ES-I3 (cell line): ENCODE measurements at regions not wholly inside any gene's neighbourhood (a gene's known extent, or its start where the extent isn't known, plus 50 kb on each side); places are given as distances from the start of the nearest gene placed in this dataset.

ENCODE experiments used
- H3K36me3 ChIP-seq: 2 replicates; pipeline ENCODE4 v1.6.1; 2013; ENCODE audit warnings: mild to moderate bottlenecking, low read length, control low read depth, moderate library complexity; ENCODE audit not compliant: insufficient read depth
- H3K4me1 ChIP-seq: 2 replicates; pipeline ENCODE4 v1.6.1; 2013; ENCODE audit warnings: mild to moderate bottlenecking, control low read depth, low read length; ENCODE audit not compliant: insufficient read depth
- H3K9ac ChIP-seq: 2 replicates; pipeline ENCODE4 v1.6.1; 2013; ENCODE audit warnings: low read depth, mild to moderate bottlenecking, low read length, moderate library complexity
- H3K9me3 ChIP-seq: 2 replicates; pipeline ENCODE4 v1.6.1; 2013; ENCODE audit warnings: mild to moderate bottlenecking, low read length, moderate library complexity; ENCODE audit not compliant: control insufficient read depth, insufficient read depth

DNA sequence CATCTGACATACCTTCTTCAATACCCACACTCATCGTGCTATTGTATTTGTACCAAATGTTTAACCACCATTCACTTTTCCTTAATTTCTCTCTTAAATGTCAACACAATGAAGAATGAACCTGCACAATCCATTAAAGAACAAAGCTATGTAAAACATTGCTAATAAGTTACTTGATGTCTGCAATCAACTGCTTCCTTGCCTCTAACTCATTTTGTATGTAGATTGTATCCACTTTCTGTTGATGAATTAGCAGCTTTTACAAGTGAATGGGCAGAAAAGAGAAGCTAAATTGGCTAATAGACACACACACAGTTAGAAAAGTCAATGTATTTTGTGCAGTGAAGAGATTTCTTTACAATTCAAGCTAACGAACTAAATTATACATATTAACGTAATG is 212.5 kb upstream of the NDST3 start:
- H3K36me3 ChIP-seq = no peaks in the 10 kb centered on the region
- no peak overlapping the region for H3K9ac ChIP-seq
- H3K4me1 ChIP-seq = peaks cover 7% of the 10 kb centered on the region; the same call in 1 of the 2 replicates
- no peaks in the 10 kb centered on the region for H3K9me3 ChIP-seq

DNA sequence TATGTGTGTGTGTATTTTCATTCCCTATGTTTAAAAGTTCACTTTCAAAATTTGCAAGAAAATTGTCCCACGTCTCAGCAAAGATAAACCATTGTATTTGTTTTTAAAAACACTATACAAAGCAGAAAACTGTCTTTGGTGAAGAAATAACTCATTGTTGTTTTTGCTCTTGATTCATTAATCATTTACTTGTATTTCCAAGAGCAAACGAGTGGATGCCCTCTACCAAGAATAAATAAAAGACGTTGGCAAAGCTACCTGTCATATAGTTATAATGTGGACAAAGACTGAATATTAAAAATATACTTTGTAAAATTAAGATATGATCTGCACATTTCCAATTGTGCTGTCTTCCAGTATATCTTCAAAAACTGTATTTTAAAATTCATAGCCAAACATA is 210.9 kb upstream of the NDST3 start:
- Histone ChIP-seq H3K4me1 (peaks cover 7% of the 10 kb centered on the region; the same call in 1 of the 2 replicates), H3K9ac (no peak overlapping the region), H3K36me3 (no peaks in the 10 kb centered on the region), H3K9me3 (no peaks in the 10 kb centered on the region)

DNA sequence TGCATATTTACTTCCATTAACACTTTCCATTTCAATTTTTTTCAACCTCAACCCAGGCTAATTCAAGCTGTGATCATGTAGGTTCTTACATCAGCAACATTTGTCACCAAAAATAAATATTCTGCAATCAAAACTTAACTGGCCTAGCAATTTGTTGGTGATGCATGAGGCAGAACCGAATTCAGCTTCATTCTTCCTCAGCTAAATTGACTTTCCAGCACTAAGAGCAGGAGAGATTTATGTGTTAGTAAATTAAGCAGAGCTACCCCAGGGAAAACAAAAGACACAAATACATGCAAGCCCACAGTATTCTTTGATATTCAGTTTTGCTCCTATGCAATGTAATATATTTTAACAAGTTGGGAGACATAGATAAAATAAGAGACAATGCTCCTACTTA is 208.7 kb upstream of the NDST3 start:
- Histone ChIP-seq H3K9ac (no peak overlapping the region), H3K36me3 (no peaks in the 10 kb centered on the region), H3K9me3 (no peaks in the 10 kb centered on the region), H3K4me1 (peaks cover 12% of the 10 kb centered on the region; the same call in 1 of the 2 replicates)

DNA sequence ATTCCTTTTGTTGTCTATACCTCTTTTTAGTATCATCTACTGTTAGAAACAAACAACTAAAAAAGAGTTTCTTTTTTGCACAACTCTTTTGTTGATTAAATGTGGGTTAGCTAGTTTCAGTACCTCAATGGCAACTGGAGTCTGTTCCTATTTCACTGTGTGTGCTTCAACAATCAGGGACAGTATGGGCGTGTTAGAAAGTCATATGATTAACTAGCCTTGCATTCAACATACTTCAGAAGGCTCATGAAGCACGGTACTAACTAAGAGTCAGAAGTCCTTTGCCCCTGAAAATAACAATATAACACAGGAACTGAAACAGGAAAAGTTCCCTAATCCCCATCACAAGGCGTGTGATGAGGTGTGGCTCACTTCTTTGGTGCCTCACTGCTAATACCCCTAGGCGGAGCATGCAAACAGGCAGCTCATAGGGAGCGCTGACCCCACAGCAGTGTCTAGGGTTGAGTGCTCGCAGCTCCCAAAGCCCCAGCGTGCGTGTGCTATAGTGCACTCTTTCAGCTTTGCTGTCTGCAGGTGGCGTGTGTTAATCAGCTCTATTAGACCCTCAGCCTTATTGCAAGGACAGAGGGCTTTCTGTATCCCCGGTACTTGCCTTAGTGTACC is 203.1 kb upstream of the NDST3 start:
- no peaks in the 10 kb centered on the region for H3K9me3 ChIP-seq
- H3K36me3 ChIP-seq = no peaks in the 10 kb centered on the region
- no peak overlapping the region for H3K9ac ChIP-seq
- 0 out of 2 replicates have a peak, but pooled peaks cover 5% of the 10 kb centered on the region for H3K4me1 ChIP-seq

DNA sequence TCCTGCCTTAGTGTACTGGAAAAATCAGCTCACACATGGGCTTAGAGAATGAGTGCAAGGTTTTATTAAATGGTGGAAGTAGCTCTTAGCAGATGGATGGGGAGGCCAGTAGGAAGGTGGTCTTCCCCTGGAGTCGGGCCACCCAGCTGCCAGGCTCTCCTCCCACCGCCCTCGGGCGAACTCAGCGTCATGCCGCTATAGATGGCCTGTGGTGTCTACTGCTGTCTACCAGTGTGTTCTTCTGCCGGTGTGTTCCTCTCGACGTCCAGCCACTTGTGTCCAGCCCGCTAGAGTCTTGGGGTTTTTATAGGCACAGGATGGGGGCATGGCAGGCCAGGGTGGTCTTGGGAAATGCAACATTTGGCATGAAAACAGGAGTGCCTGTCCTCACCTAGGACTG is 198.7 kb upstream of the NDST3 start:
- Histone ChIP-seq H3K4me1 (no peaks in the 10 kb centered on the region), H3K9ac (no peak overlapping the region), H3K36me3 (no peaks in the 10 kb centered on the region), H3K9me3 (no peaks in the 10 kb centered on the region)

DNA sequence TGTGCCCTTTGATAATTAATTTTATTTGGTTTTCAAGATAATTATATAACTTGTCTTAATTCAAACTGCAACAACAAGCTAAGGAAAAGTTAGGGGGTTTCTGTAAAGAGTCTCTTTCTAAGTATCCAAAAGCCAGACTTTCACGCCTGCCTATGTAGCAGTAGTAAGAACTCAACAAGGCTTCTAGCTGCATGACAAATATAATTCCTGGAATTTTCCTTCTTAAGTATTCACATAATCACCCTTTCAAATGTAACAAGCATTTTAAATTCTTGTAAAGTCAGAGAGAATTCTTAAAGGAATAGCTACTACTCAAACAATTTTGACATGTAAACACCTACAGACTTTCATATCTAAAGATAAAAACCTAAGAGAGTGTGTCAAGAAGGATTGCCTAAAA is 189.7 kb upstream of the NDST3 start:
- no peaks in the 10 kb centered on the region for H3K36me3 ChIP-seq
- H3K9ac ChIP-seq = no peak overlapping the region

DNA sequence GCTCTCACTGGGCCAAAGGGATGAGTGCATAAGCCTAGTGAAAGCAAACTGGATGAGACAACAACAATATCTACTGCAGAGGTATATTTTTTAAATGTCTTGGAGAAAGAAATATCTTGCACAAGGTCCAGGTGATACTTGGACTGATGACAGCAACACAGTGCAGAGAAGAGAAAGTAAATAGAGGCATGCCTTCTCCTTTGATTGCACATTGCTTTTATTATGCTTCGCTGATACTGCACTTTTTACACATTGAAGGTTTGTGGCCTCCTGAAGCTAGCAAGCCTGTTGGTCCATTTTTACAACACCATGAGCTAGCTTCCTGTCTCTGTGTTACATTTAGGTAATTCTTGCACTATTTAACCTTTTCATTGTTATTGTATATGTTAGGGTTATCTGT is 189.0 kb upstream of the NDST3 start:
- peaks cover 16% of the 10 kb centered on the region; the same call in 1 of the 2 replicates for H3K4me1 ChIP-seq
- no peaks in the 10 kb centered on the region for H3K36me3 ChIP-seq
- no peak overlapping the region for H3K9ac ChIP-seq
- no peaks in the 10 kb centered on the region; the same call in 1 of the 2 replicates for H3K9me3 ChIP-seq

More for the DNA sequence above, 189.7 kb upstream of the NDST3 start:
- H3K4me1 ChIP-seq = peaks cover 16% of the 10 kb centered on the region; the same call in 1 of the 2 replicates
- H3K9me3 ChIP-seq = no peaks in the 10 kb centered on the region; the same call in 1 of the 2 replicates

DNA sequence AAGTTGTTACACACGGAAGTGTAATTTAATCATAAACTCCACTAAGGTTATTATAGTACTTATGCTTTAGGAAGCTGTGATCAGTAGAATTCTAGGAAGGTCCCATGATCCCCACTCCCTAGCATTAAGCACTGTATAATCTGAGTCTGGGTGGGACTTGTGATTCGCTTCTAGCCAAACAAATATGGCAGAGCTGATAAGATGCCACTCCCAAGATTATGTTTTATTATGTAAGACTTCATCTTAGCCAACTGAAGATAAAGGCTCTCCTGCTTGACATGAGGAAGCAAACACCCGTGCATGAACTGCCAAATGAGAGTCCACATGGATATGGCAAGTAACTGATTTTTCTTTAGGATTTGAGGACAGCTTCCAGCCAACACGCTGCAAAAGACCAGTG is 186.4 kb upstream of the NDST3 start:
- Histone ChIP-seq H3K36me3 (no peaks in the 10 kb centered on the region), H3K9ac (no peak overlapping the region), H3K9me3 (no peaks in the 10 kb centered on the region; the same call in 1 of the 2 replicates), H3K4me1 (peaks cover 16% of the 10 kb centered on the region; the same call in 1 of the 2 replicates)

DNA sequence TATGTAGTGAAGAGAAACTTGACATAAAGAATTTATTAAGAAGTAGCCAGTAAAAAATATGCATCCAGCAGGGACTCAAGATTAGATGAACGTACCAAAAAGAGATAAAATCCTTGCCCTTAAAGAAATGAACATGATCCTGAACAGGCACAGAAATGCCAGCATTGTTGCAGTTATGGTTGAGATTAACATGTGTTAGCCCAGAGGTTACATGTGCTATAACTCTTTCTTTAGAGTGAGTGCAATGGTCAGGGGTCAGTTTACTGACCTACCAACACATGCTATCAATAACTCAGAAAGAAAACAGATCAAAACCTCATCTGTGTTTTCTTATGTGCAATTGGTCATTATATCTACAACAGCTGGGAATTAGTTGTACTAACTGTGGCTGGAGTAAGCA is 166.1 kb upstream of the NDST3 start:
- H3K9me3 ChIP-seq = no peaks in the 10 kb centered on the region
- H3K36me3 ChIP-seq = no peaks in the 10 kb centered on the region
- H3K9ac ChIP-seq = no peak overlapping the region
- no peaks in the 10 kb centered on the region for H3K4me1 ChIP-seq

DNA sequence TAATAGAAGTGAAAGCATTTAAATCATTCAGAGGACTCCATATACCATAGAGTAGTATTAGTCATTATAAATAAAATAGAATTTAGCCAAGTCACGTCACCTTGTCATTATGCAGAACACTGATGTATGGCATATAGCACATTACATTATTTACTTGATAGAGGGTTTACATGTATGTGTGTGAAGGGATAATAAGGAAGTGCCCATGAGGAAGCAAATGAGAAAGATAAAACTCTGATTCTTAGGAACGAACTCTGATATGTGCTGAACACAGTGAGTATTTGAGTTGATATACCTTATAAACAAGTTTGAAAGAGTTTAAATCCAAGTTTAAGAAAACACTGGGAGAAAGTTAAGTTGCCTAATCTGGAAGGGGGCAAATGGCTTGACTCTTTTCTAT is 160.5 kb upstream of the NDST3 start:
- no peaks in the 10 kb centered on the region for H3K4me1 ChIP-seq
- H3K36me3 ChIP-seq = no peaks in the 10 kb centered on the region
- no peak overlapping the region for H3K9ac ChIP-seq
- no peaks in the 10 kb centered on the region for H3K9me3 ChIP-seq

DNA sequence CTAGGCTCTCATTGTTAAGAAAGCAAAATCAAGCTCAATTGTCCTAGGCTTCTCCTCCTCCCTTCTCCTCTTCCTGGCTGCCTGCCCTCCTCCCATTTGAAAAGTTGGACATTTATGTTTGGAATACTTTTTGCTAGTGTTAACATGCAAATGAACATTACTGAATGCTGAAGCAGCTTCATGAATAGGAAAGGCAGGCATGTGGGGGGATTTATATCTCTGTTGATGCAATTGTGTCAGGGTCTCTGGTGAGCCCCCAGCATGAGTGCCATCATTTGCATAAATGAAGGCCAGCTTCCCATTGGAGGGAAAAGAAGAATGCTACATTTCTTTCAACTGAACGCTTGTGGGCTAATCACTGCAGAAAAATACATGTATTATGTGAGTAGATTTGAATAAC is 160.1 kb upstream of the NDST3 start:
- Histone ChIP-seq H3K9ac (no peak overlapping the region), H3K9me3 (no peaks in the 10 kb centered on the region), H3K4me1 (no peaks in the 10 kb centered on the region), H3K36me3 (no peaks in the 10 kb centered on the region)

DNA sequence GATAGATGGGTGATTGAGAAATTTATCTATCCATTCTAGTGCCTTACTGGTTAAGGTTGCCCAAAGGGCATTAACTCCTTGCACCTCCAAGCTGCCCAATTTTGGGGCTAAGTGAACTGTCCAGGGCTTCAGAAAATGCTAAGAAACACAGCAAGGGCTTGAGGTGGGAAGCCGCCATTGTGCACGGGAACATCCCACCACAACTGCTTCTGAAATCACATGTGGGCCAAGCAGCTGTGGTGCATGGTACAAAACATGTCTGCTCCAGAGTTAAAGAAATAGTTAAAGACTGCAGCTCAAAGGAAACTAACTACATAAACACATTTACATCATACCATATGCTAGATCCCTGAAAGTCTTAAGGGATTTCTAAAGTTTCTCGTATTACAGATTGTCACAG is 144.3 kb upstream of the NDST3 start:
- Histone ChIP-seq H3K9ac (no peak overlapping the region), H3K9me3 (no peaks in the 10 kb centered on the region), H3K4me1 (0 out of 2 replicates have a peak, but pooled peaks cover 5% of the 10 kb centered on the region), H3K36me3 (no peaks in the 10 kb centered on the region)

DNA sequence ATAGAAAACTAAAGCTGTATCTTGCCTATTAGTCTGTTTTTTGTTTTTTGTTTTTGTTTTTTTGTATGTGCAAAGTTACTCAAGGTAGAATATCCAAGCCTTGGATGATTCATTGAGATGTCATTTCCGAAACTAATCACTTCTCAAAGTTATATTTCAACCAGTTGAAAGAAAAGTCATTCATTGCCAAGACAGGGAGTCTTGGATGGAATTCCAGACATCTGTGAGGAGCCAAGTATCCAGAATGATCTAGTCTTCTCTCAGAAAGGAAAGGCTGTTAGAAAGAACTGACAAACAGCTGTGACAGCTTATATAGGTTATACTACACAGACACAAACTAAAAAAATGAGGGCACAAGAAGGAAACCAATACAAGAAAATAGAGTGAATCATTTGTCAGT is 141.1 kb upstream of the NDST3 start:
- no peaks in the 10 kb centered on the region for H3K36me3 ChIP-seq
- H3K4me1 ChIP-seq = 0 out of 2 replicates have a peak, but pooled peaks cover 5% of the 10 kb centered on the region
- H3K9me3 ChIP-seq = no peaks in the 10 kb centered on the region
- no peak overlapping the region for H3K9ac ChIP-seq

DNA sequence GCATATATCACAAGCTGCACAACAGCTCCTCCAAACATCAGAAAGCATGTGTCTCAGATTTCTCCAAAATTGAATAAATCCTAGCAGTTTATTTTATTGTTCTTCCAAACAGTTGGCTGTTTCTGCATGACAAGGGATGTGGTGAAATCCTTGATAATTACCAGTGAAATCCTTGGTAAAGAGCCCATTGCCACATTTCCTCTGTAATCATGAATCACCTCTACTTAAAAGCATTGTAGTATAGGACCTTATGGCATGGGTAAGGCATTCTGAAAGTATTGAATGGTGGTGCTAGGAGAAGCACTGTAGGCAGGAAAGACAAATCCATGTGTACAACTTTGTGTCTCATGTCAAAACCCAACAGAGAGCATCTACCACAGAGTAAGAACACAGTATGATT is 135.8 kb upstream of the NDST3 start:
- no peak overlapping the region for H3K9ac ChIP-seq
- H3K9me3 ChIP-seq = no peaks in the 10 kb centered on the region
- no peaks in the 10 kb centered on the region for H3K36me3 ChIP-seq
- H3K4me1 ChIP-seq = peaks cover 23% of the 10 kb centered on the region

DNA sequence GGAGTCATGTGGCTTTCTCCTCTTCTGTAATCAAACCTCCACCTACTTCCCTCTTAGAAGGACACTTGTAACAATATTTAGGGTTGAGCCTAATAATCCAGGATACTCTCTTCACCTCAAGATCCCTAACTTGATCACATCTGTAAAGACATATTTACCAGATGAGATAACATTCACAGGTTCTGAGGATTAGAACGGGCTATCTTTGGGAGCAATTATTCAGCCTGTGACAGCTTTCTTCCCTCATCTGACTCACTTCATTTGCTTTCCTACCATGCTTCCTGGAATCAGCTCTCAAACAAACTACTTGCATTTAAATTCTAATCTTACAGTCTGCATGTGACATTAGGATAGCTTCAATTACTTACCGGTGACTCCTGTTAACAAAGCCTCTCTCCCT is 133.5 kb upstream of the NDST3 start:
- no peak overlapping the region for H3K9ac ChIP-seq
- H3K4me1 ChIP-seq = peaks cover 23% of the 10 kb centered on the region
- no peaks in the 10 kb centered on the region for H3K9me3 ChIP-seq
- no peaks in the 10 kb centered on the region for H3K36me3 ChIP-seq
